GM11168 (cell line): ENCODE measurements at regions not wholly inside any gene's neighbourhood (a gene's known extent, or its start where the extent isn't known, plus 50 kb on each side); places are given as distances from the start of the nearest gene placed in this dataset.
"Not testable (repeated sequence)": the region's sequence is repeated elsewhere in the genome, so short reads cannot be mapped to it uniquely, and the experiment has no call there.

Experiments used
- in situ Hi-C: fragments of 300-500 bp; cut with MboI; formaldehyde crosslinking; loops from one replicate; pipeline ENCODE4 v1.12.0; 2022; ENCODE audit warnings: low sequenced_read_pairs; ENCODE audit not compliant: unreplicated experiment

- in situ Hi-C loops = loop anchor here (5.0 kb wide), 2 partner anchors 41 to 474 kb away; no protein-coding TSS in a partner anchor
Observed at GRCh38 chr17:21780919-21781665, 88.8 kb downstream of the KCNJ18 start.

GRCh38 chr17:21781666-21782024, 89.3 kb downstream of the KCNJ18 start:
- in situ Hi-C loops = loop anchor here (5.0 kb wide), 2 partner anchors 41 to 474 kb away; no protein-coding TSS in a partner anchor

- in situ Hi-C loops = loop anchor here (5.0 kb wide), 2 partner anchors 40 to 475 kb away; no protein-coding TSS in a partner anchor
Observed at GRCh38 chr17:21782107-21782506, 89.8 kb downstream of the KCNJ18 start.

- in situ Hi-C loops = loop anchor here (5.0 kb wide), 2 partner anchors 40 to 475 kb away; no protein-coding TSS in a partner anchor
Observed at GRCh38 chr17:21782604-21783003, 90.3 kb downstream of the KCNJ18 start.

GRCh38 chr17:21783017-21783416, 90.7 kb downstream of the KCNJ18 start:
- in situ Hi-C loops = loop anchor here (5.0 kb wide), 2 partner anchors 39 to 476 kb away; no protein-coding TSS in a partner anchor

GRCh38 chr17:21814272-21814671, 121.9 kb downstream of the KCNJ18 start:
- in situ Hi-C loops = not testable (repeated sequence)

- in situ Hi-C loops = no loop called here
Observed at GRCh38 chr17:21814776-21815175, 122.5 kb downstream of the KCNJ18 start.

- in situ Hi-C loops = no loop called here
Observed at GRCh38 chr17:21815352-21816063, 123.2 kb downstream of the KCNJ18 start.

- in situ Hi-C loops = no loop called here
Observed at GRCh38 chr17:21816592-21817567, 124.6 kb downstream of the KCNJ18 start.

- in situ Hi-C loops = no loop called here
Observed at GRCh38 chr17:21817791-21818364, 125.6 kb downstream of the KCNJ18 start.

GRCh38 chr17:21823090-21823489, 130.8 kb downstream of the KCNJ18 start:
- in situ Hi-C loops = loop anchor here (5.0 kb wide), 1 partner anchor 41 kb away; no protein-coding TSS in a partner anchor

GRCh38 chr17:21823643-21824042, 131.3 kb downstream of the KCNJ18 start:
- in situ Hi-C loops = loop anchor here (5.0 kb wide), 1 partner anchor 41 kb away; no protein-coding TSS in a partner anchor

- in situ Hi-C loops = no loop called here
Observed at GRCh38 chr17:21841839-21842238, 149.5 kb downstream of the KCNJ18 start.

GRCh38 chr17:21842332-21843317, 150.3 kb downstream of the KCNJ18 start:
- in situ Hi-C loops = no loop called here

GRCh38 chr17:21843318-21843865, 151.1 kb downstream of the KCNJ18 start:
- in situ Hi-C loops = no loop called here

GRCh38 chr17:21843951-21844590, 151.7 kb downstream of the KCNJ18 start:
- in situ Hi-C loops = no loop called here

GRCh38 chr17:21848510-21848909, 156.2 kb downstream of the KCNJ18 start:
- in situ Hi-C loops = not testable (repeated sequence)

GRCh38 chr17:21849030-21849429, 156.7 kb downstream of the KCNJ18 start:
- in situ Hi-C loops = not testable (repeated sequence)
